Nephron progenitor cell (in vitro differentiated cells): ENCODE measurements at regions not wholly inside any gene's neighbourhood (a gene's known extent, or its start where the extent isn't known, plus 50 kb on each side); places are given as distances from the start of the nearest gene placed in this dataset.

Experiments
- DNase-seq: peaks from one replicate; pipeline ENCODE4 v3.0.0; 2021
- H3K27ac Mint-ChIP-seq: 2 replicates; pipeline ENCODE4 v1.8.0; 2021; ENCODE audit warnings: mild to moderate bottlenecking, moderate library complexity, mixed read lengths
- H3K27me3 Mint-ChIP-seq: 2 replicates; pipeline ENCODE4 v1.8.0; 2021; ENCODE audit warnings: mild to moderate bottlenecking, low read depth, mixed read lengths; ENCODE audit not compliant: poor library complexity
- H3K36me3 Mint-ChIP-seq: 2 replicates; pipeline ENCODE4 v1.8.0; 2021; ENCODE audit warnings: low read depth, mixed read lengths
- H3K4me1 Mint-ChIP-seq: 2 replicates; pipeline ENCODE4 v1.8.0; 2021; ENCODE audit warnings: mixed read lengths
- H3K4me3 Mint-ChIP-seq: 2 replicates; pipeline ENCODE4 v1.8.0; 2021; ENCODE audit warnings: mild to moderate bottlenecking, moderate library complexity, mixed read lengths
- H3K9me3 Mint-ChIP-seq: 2 replicates; pipeline ENCODE4 v1.8.0; 2021; ENCODE audit warnings: mild to moderate bottlenecking, moderate library complexity, mixed read lengths
- CTCF ChIP-seq: fragments of 200-600 bp; sonication (generic); IDR thresholded peaks from 2 replicates; pipeline ENCODE4 v1.5.0; 2021; ENCODE audit warnings: antibody characterized with exemption

DNA sequence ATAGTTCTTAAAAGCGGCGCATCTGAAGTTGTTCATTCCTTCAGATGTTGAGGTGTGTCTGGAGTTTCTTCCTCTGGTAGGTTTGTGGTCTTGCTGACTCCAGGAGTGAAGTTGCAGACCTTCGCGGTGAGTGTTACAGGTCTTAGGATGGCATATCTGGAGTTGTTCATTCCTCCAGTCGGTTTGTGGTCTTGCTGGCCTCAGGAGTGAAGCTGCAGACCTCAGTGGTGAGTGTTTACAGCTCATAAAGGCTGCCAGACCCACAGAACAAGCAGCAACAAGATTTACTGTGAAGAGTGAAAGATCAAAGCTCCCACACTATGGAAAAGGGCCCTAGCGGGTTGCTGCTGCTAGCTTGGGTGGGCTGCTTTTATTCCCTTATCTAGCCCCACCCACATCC is 201.7 kb upstream of the PDGFD start:
- peaks cover 12% of the 10 kb centered on the region for H3K4me1 Mint-ChIP-seq

GRCh38 chr11:104361975-104362374 is 198.0 kb upstream of the PDGFD start:
- DNase-seq = no peak
- H3K27me3 Mint-ChIP-seq = no peaks in the 10 kb centered on the region
- no peak overlapping the region for H3K27ac Mint-ChIP-seq
- no peaks in the 10 kb centered on the region for H3K36me3 Mint-ChIP-seq
- no peak overlapping the region for H3K4me3 Mint-ChIP-seq
- no peak for TF ChIP-seq CTCF
- H3K9me3 Mint-ChIP-seq = no peaks in the 10 kb centered on the region
- H3K4me1 Mint-ChIP-seq = peaks cover 12% of the 10 kb centered on the region

More for the DNA sequence above, 201.7 kb upstream of the PDGFD start:
- Mint-ChIP-seq H3K4me3 (no peak overlapping the region), H3K27me3 (no peaks in the 10 kb centered on the region), H3K36me3 (no peaks in the 10 kb centered on the region), H3K9me3 (no peaks in the 10 kb centered on the region), H3K27ac (no peak overlapping the region)
- no peak for TF ChIP-seq CTCF
- DNase-seq = no peak

GRCh38 chr11:104352036-104352435 is 188.1 kb upstream of the PDGFD start:
- Mint-ChIP-seq H3K9me3 (peaks cover 13% of the 10 kb centered on the region), H3K4me3 (no peak overlapping the region), H3K36me3 (peaks cover 4% of the 10 kb centered on the region), H3K4me1 (no peaks in the 10 kb centered on the region), H3K27ac (no peak overlapping the region), H3K27me3 (peaks cover 3% of the 10 kb centered on the region)
- DNase-seq = no peak
- no peak for TF ChIP-seq CTCF

DNA sequence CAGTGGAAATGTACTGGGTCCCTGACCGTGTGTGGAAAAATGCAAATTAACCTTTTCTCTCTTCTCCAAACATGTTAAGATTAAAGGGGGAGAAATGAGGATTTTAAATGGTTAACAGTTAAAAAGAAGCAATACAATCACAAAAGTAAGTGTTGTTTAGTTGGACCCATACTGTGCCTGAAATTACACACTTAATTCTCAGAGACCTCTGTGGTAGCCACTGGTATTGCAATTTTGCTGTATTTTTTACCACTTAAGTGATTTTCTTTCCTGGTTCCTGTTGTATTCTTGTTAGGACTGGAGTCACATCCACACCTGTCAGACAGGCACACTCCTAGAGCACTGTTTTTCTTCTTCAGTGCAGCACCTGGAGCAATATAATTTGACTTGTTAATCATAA is 179.6 kb upstream of the PDGFD start:
- H3K27me3 Mint-ChIP-seq = no peaks in the 10 kb centered on the region
- H3K9me3 Mint-ChIP-seq = no peaks in the 10 kb centered on the region
- no peak overlapping the region for H3K4me3 Mint-ChIP-seq
- DNase-seq = no peak
- H3K36me3 Mint-ChIP-seq = no peaks in the 10 kb centered on the region
- H3K27ac Mint-ChIP-seq = no peak overlapping the region
- peak; percentile 36 for TF ChIP-seq CTCF
- H3K4me1 Mint-ChIP-seq = no peaks in the 10 kb centered on the region

DNA sequence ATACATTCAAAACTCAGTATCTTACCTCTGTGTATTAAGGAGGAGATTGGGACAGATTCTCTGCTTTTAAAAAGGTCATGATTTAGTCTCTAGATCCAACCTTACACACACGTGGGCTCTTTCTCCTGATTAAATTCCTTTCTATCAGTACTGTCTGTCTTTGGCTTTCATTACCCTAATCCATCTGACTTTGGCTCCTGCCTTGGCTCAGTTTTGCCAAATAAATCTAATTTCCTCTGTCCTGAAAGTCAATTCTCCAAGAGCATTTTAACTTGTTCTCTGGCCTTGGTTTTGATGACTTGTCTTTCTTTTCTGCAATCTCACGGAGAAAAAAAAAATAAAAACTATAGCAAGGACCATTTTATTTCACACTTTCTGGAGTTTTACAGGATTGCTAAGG is 176.6 kb upstream of the PDGFD start:
- H3K9me3 Mint-ChIP-seq = no peaks in the 10 kb centered on the region
- no peak overlapping the region for H3K27ac Mint-ChIP-seq
- H3K27me3 Mint-ChIP-seq = no peaks in the 10 kb centered on the region
- H3K4me3 Mint-ChIP-seq = no peak overlapping the region
- no peaks in the 10 kb centered on the region for H3K4me1 Mint-ChIP-seq
- H3K36me3 Mint-ChIP-seq = no peaks in the 10 kb centered on the region
- no peak for TF ChIP-seq CTCF
- no peak for DNase-seq

DNA sequence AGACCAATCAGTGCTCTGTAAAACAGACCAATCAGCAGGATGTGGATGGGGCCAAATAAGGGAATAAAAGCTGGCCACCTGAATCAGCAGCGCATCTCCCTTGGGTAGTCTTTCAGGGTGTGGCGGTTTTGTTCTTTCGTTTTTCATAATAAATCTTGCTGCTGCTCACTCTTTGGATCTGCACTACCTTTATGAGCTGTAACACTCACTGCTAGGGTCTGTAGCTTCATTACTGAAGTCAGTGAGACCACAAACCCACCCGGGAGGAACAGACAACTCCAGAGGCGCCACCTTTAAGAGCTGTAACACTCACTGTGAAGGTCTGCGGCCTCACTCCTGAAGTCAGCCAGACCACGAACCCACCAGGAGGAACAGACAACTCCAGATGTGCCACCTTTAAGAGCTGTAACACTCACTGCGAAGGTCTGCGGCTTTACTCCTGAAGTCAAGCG is 175.5 kb upstream of the PDGFD start:
- Mint-ChIP-seq H3K36me3 (no peaks in the 10 kb centered on the region), H3K9me3 (no peaks in the 10 kb centered on the region), H3K27ac (no peak overlapping the region), H3K27me3 (no peaks in the 10 kb centered on the region), H3K4me1 (no peaks in the 10 kb centered on the region), H3K4me3 (no peak overlapping the region)
- no peak for TF ChIP-seq CTCF
- no peak for DNase-seq
